GM18507 (cell line): ENCODE measurements at regions not wholly inside any gene's neighbourhood (a gene's known extent, or its start where the extent isn't known, plus 50 kb on each side); places are given as distances from the start of the nearest gene placed in this dataset.
"Not testable (repeated sequence)": the region's sequence is repeated elsewhere in the genome, so short reads cannot be mapped to it uniquely, and the experiment has no call there.

Experiments used
- DNase-seq: peaks from one replicate; pipeline ENCODE4 v3.0.0; 2011; ENCODE audit warnings: low read depth; ENCODE audit not compliant: insufficient read length; ENCODE audit errors: extremely low spot score
- FAIRE-seq: peaks from 2 replicates; lab custom pipeline; 2011; peaks lifted over from hg19 to GRCh38; lab: Jason Lieb, UNC

- FAIRE-seq (no peak), DNase-seq (no peak)
Measured at GRCh38 chr4:64022560-64022959, 386.7 kb downstream of the TECRL start.

- no peak for FAIRE-seq
- no peak for DNase-seq
Measured at GRCh38 chr4:64016893-64017292, 392.4 kb downstream of the TECRL start.

- no peak for FAIRE-seq
- DNase-seq, result no peak
Measured at GRCh38 chr4:64014647-64015046, 394.6 kb downstream of the TECRL start.

GRCh38 chr4:64001229-64001898 is 407.9 kb downstream of the TECRL start:
- DNase-seq (no peak), FAIRE-seq (no peak)

- no peak for FAIRE-seq
- DNase-seq, result no peak
Measured at GRCh38 chr4:64000241-64000640, 409.0 kb downstream of the TECRL start.

- DNase-seq, result no peak
- no peak for FAIRE-seq
Measured at GRCh38 chr4:63986253-63986652, 423.0 kb downstream of the TECRL start.

GRCh38 chr4:63983224-63983623 is 426.0 kb downstream of the TECRL start:
- DNase-seq, result no peak
- FAIRE-seq, result no peak

- no peak for DNase-seq
Measured at GRCh38 chr4:63965875-63966274, 443.4 kb downstream of the TECRL start.

GRCh38 chr4:63942706-63943286 is 466.5 kb downstream of the TECRL start:
- not testable (repeated sequence) for DNase-seq, FAIRE-seq

More at GRCh38 chr4:63965875-63966274, 443.4 kb downstream of the TECRL start:
- no peak for FAIRE-seq

GRCh38 chr4:63937961-63938360 is 471.3 kb downstream of the TECRL start:
- no peak for DNase-seq
- no peak for FAIRE-seq

GRCh38 chr4:63922146-63922545 is 487.1 kb downstream of the TECRL start:
- DNase-seq (no peak), FAIRE-seq (no peak)

GRCh38 chr4:63921561-63921960 is 487.7 kb downstream of the TECRL start:
- FAIRE-seq (no peak), DNase-seq (no peak)

GRCh38 chr4:63919636-63920365 is 489.4 kb downstream of the TECRL start:
- FAIRE-seq (no peak), DNase-seq (no peak)

GRCh38 chr4:63906660-63907183 is 502.5 kb downstream of the TECRL start:
- FAIRE-seq (no peak), DNase-seq (no peak)

- DNase-seq (no peak), FAIRE-seq (no peak)
Measured at GRCh38 chr4:63904201-63904600, 505.0 kb downstream of the TECRL start.

- no peak for DNase-seq
- FAIRE-seq, result no peak
Measured at GRCh38 chr4:63901304-63901703, 507.9 kb downstream of the TECRL start.

- DNase-seq (no peak), FAIRE-seq (no peak)
Measured at GRCh38 chr4:63898961-63899360, 510.3 kb downstream of the TECRL start.

GRCh38 chr4:63894161-63894560 is 515.1 kb downstream of the TECRL start:
- no peak for DNase-seq
- no peak for FAIRE-seq

- no peak for FAIRE-seq
Measured at GRCh38 chr4:63869370-63869769, 539.9 kb downstream of the TECRL start.

GRCh38 chr4:63851496-63851895 is 557.8 kb downstream of the TECRL start:
- DNase-seq (no peak), FAIRE-seq (no peak)

More at GRCh38 chr4:63869370-63869769, 539.9 kb downstream of the TECRL start:
- no peak for DNase-seq
